MM.1S (cell line): ENCODE measurements at regions not wholly inside any gene's neighbourhood (a gene's known extent, or its start where the extent isn't known, plus 50 kb on each side); places are given as distances from the start of the nearest gene placed in this dataset.

Experiments used
- DNase-seq: peaks from one replicate; pipeline ENCODE4 v3.0.0-alpha.2; 2015
- H2AFZ ChIP-seq: fragments of 300-600 bp; sonication (generic); 2 replicates; pipeline ENCODE4 v1.6.0; 2016; ENCODE audit warnings: antibody characterized with exemption, low read length
- H3F3A ChIP-seq: fragments of 300-600 bp; sonication (generic); 2 replicates; pipeline ENCODE4 v1.6.1; 2016; ENCODE audit warnings: mild to moderate bottlenecking, antibody characterized with exemption, low read length, moderate library complexity, mixed read lengths; ENCODE audit not compliant: insufficient read depth
- H3K27ac ChIP-seq: fragments of 300-600 bp; sonication (generic); 2 replicates; pipeline ENCODE4 v1.5.1; 2016; ENCODE audit warnings: mild to moderate bottlenecking, low read length
- H3K27me3 ChIP-seq: fragments of 300-600 bp; sonication (generic); replicated peaks from 2 replicates; pipeline ENCODE4 v1.6.0; 2016; ENCODE audit warnings: low read length; ENCODE audit not compliant: insufficient read depth
- H3K36me3 ChIP-seq: fragments of 300-600 bp; sonication (generic); replicated peaks from 2 replicates; pipeline ENCODE4 v1.6.1; 2016; ENCODE audit warnings: mild to moderate bottlenecking, low read length, mixed read lengths; ENCODE audit not compliant: insufficient read depth
- H3K4me1 ChIP-seq: fragments of 300-600 bp; sonication (generic); 2 replicates; pipeline ENCODE4 v1.6.1; 2016; ENCODE audit warnings: low read length, mixed read lengths
- H3K4me2 ChIP-seq: fragments of 300-600 bp; sonication (generic); 2 replicates; pipeline ENCODE4 v1.6.0; 2016; ENCODE audit warnings: low read depth, low read length
- H3K4me3 ChIP-seq: fragments of 300-600 bp; sonication (generic); 2 replicates; pipeline ENCODE4 v1.5.1; 2016; ENCODE audit warnings: low read length, mixed read lengths
- H3K79me2 ChIP-seq: fragments of 300-600 bp; sonication (generic); 2 replicates; pipeline ENCODE4 v1.6.1; 2016; ENCODE audit warnings: mixed run types, low read length, mixed read lengths
- H3K9ac ChIP-seq: fragments of 300-600 bp; sonication (generic); 2 replicates; pipeline ENCODE4 v1.6.1; 2016; ENCODE audit warnings: low read length, mixed read lengths
- H3K9me2 ChIP-seq: fragments of 300-600 bp; sonication (generic); replicated peaks from 2 replicates; pipeline ENCODE4 v1.6.1; 2016; ENCODE audit warnings: mild to moderate bottlenecking, low read length, mixed read lengths; ENCODE audit not compliant: insufficient read depth
- H3K9me3 ChIP-seq: fragments of 300-600 bp; sonication (generic); replicated peaks from 2 replicates; pipeline ENCODE4 v1.6.1; 2016; ENCODE audit warnings: mild to moderate bottlenecking, low read length, mixed read lengths; ENCODE audit not compliant: insufficient read depth
- H4K20me1 ChIP-seq: fragments of 300-600 bp; sonication (generic); 2 replicates; pipeline ENCODE4 v1.6.1; 2016; ENCODE audit warnings: mild to moderate bottlenecking, low read length, moderate library complexity, mixed read lengths; ENCODE audit not compliant: insufficient read depth
- EZH2 ChIP-seq: fragments of 300-600 bp; sonication (generic); optimal IDR thresholded peaks from 2 replicates; pipeline ENCODE3; 2017; ENCODE audit warnings: low read depth, mild to moderate bottlenecking, antibody characterized with exemption, low read length, mixed read lengths
- EZH2phosphoT487 ChIP-seq: fragments of 300-600 bp; sonication (generic); IDR thresholded peaks from 2 replicates; pipeline ENCODE4 v1.6.1; 2018; ENCODE audit warnings: antibody characterized with exemption, low read length
- TF ChIP-seq, protein P1 (sequence below): fragments of 300-600 bp; sonication (generic); IDR thresholded peaks from 2 replicates; pipeline ENCODE4 v1.5.1; 2016; ENCODE audit warnings: antibody characterized with exemption, low read length, mixed read lengths

DNA sequence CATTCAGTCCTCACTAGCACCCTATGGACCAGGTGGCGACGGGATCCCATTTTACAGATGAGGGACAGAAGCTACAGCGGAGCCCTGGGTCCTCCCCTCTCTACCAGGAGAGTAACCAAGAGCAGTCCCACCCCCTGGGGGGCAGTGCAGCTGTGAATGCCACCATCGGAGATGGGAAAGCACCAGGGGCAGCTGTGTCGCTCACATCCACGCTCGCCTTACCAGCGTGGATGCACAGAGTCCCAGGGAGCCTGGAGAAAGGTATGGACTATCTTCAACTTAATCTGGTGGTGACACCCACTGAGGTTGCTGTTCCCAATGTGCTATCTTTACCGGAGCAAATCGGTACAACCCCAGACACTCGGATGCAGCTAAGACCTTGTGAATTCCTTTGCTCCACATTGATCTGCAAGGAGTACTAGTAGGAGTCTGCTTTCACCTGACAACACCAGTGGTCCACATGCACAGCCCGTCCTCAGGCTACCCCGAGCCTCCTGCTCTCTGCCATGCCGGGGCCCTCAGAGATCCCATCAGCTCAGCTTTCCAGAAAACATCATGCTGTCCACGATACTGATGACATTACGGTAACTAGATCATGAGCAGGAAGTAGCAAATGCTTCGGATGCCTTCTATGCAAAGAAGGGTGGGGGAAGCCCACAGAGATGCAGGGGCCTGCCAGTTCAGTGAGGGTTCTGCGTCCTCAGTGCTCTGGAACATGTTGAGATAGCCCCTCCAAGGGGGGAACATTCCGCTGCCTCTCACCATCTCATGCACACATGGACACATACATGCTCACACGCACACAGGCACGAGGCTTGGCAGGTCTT, 126.0 kb downstream of the CTTN start:
- H3K4me1 ChIP-seq, result no peaks in the 10 kb centered on the region
- H3K36me3 ChIP-seq, result no peaks in the 10 kb centered on the region
- TF ChIP-seq, protein P1, sequence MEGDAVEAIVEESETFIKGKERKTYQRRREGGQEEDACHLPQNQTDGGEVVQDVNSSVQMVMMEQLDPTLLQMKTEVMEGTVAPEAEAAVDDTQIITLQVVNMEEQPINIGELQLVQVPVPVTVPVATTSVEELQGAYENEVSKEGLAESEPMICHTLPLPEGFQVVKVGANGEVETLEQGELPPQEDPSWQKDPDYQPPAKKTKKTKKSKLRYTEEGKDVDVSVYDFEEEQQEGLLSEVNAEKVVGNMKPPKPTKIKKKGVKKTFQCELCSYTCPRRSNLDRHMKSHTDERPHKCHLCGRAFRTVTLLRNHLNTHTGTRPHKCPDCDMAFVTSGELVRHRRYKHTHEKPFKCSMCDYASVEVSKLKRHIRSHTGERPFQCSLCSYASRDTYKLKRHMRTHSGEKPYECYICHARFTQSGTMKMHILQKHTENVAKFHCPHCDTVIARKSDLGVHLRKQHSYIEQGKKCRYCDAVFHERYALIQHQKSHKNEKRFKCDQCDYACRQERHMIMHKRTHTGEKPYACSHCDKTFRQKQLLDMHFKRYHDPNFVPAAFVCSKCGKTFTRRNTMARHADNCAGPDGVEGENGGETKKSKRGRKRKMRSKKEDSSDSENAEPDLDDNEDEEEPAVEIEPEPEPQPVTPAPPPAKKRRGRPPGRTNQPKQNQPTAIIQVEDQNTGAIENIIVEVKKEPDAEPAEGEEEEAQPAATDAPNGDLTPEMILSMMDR, result no peak
- no peak overlapping the region for H3K4me2 ChIP-seq
- H3K4me3 ChIP-seq, result no peak overlapping the region
- H3K27me3 ChIP-seq, result peaks cover 87% of the 10 kb centered on the region
- H4K20me1 ChIP-seq, result no peaks in the 10 kb centered on the region
- no peak overlapping the region for H3K9ac ChIP-seq
- H2AFZ ChIP-seq, result no peak overlapping the region
- no peaks in the 10 kb centered on the region for H3K9me2 ChIP-seq
- H3K9me3 ChIP-seq, result no peaks in the 10 kb centered on the region
- H3F3A ChIP-seq, result no peaks in the 10 kb centered on the region
- DNase-seq, result no peak
- H3K79me2 ChIP-seq, result no peaks in the 10 kb centered on the region
- H3K27ac ChIP-seq, result no peak overlapping the region

DNA sequence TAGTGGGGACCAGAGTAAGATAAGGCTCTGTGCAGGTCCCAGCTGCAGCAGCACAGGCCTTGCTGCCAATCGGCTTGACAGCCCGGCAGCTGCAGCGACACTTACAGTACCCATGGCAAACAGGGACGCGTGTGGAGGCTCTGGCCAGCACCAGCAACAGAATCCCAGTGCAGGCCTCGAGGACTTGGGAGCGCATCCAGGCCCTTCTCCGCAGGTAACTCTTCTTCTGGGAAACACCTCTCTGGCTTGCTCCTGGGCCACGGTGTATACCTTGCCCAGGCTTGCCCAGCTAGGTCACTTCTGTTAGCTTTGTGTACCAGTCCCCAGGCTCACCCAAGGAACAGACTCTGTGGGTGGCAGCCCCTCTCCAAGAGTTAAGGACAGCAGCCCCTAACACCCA, 126.7 kb downstream of the CTTN start:
- H3K9ac ChIP-seq, result no peak overlapping the region
- H3K4me2 ChIP-seq, result no peak overlapping the region
- no peaks in the 10 kb centered on the region for H3K4me1 ChIP-seq
- H3K9me2 ChIP-seq, result no peaks in the 10 kb centered on the region
- H2AFZ ChIP-seq, result no peak overlapping the region
- H3K4me3 ChIP-seq, result no peak overlapping the region
- H3K9me3 ChIP-seq, result no peaks in the 10 kb centered on the region
- DNase-seq, result no peak
- no peaks in the 10 kb centered on the region for H3F3A ChIP-seq
- H3K27me3 ChIP-seq, result peaks cover 92% of the 10 kb centered on the region
- no peaks in the 10 kb centered on the region for H3K36me3 ChIP-seq
- no peaks in the 10 kb centered on the region for H4K20me1 ChIP-seq
- no peaks in the 10 kb centered on the region for H3K79me2 ChIP-seq
- TF ChIP-seq EZH2, result no peak
- TF ChIP-seq, protein P1, result no peak
- no peak for TF ChIP-seq EZH2phosphoT487
- H3K27ac ChIP-seq, result no peak overlapping the region

DNA sequence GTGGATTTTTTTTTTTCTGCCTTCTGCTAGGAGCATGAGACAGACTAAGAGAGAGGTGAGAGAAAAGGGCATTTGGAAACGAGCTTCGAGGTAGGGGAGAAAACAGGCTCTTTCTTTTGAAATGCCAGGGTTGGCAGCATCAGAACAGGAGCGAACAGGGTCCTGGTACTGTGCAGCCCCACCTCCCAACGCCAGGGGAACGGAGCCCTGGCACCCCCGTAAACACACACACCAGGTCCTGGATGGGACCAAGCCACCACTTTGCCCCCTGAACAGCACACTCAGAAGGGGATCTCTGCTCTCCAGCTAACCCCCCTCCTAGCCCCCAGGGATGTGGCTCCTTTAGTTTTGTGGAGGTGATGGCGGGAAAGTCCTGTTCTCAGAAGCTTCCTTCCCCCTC, 127.1 kb downstream of the CTTN start:
- TF ChIP-seq, protein P1, result no peak
- TF ChIP-seq EZH2phosphoT487 (no peak), EZH2 (no peak)

More for the DNA sequence above, 127.1 kb downstream of the CTTN start:
- Histone ChIP-seq H4K20me1 (no peaks in the 10 kb centered on the region), H3K4me3 (no peak overlapping the region), H3K9me2 (no peaks in the 10 kb centered on the region), H3K36me3 (no peaks in the 10 kb centered on the region), H3K27me3 (peaks cover 91% of the 10 kb centered on the region), H3K27ac (no peak overlapping the region), H3K4me2 (no peak overlapping the region), H3K9ac (no peak overlapping the region), H3K79me2 (no peaks in the 10 kb centered on the region), H2AFZ (no peak overlapping the region), H3F3A (no peaks in the 10 kb centered on the region), H3K4me1 (no peaks in the 10 kb centered on the region), H3K9me3 (no peaks in the 10 kb centered on the region)
- DNase-seq, result no peak
